AG09319 (cell line): ENCODE measurements at regions not wholly inside any gene's neighbourhood (a gene's known extent, or its start where the extent isn't known, plus 50 kb on each side); places are given as distances from the start of the nearest gene placed in this dataset.
"Not testable (repeated sequence)": the region's sequence is repeated elsewhere in the genome, so short reads cannot be mapped to it uniquely, and the experiment has no call there.

Experiments
- DNase-seq: peaks from one replicate; pipeline ENCODE4 v3.0.0-alpha.2; 2010; ENCODE audit warnings: low read depth; ENCODE audit errors: extremely low read depth
- CTCF ChIP-seq: IDR thresholded peaks from 2 replicates; pipeline ENCODE4 v1.5.1; 2011; ENCODE audit warnings: low read depth, mild to moderate bottlenecking, inconsistent platforms, low read length, moderate library complexity

DNA sequence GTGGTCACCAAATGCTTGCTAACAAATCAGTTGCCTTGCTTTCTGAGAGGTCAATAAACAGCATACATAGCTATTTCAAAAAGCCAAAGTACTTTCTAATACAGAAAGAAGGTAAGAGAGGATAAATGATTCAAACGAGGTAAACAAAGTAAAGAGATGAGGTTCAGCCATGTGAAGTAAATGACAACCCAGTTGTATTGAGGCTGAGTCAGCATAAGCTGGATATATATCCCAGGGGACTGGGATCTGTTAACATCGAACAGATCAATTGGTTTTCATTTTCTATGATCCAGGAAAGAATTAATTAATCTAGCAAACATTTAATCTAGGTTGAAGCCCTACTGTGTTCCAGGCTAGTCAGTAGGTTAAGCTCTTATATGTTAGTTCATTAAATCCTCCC is 97.3 kb upstream of the GRIA3 start:
- no peak for DNase-seq
- no peak for TF ChIP-seq CTCF

GRCh38 chrX:123087326-123087725 is 96.8 kb upstream of the GRIA3 start:
- DNase-seq = no peak
- no peak for TF ChIP-seq CTCF

GRCh38 chrX:123088331-123088730 is 95.7 kb upstream of the GRIA3 start:
- no peak for DNase-seq
- no peak for TF ChIP-seq CTCF

GRCh38 chrX:123088930-123089329 is 95.1 kb upstream of the GRIA3 start:
- no peak for TF ChIP-seq CTCF

GRCh38 chrX:123093792-123094191 is 90.3 kb upstream of the GRIA3 start:
- no peak for TF ChIP-seq CTCF

More at GRCh38 chrX:123088930-123089329, 95.1 kb upstream of the GRIA3 start:
- DNase-seq = no peak

GRCh38 chrX:123108513-123109427 is 75.3 kb upstream of the GRIA3 start:
- peak; percentile 18 for DNase-seq
- no peak for TF ChIP-seq CTCF

More at GRCh38 chrX:123093792-123094191, 90.3 kb upstream of the GRIA3 start:
- DNase-seq = no peak

- no peak for TF ChIP-seq CTCF
- DNase-seq = no peak
Measured at GRCh38 chrX:123121241-123121640, 62.8 kb upstream of the GRIA3 start.

GRCh38 chrX:123129805-123130204 is 54.3 kb upstream of the GRIA3 start:
- not testable (repeated sequence) for DNase-seq
